ENCODE measurements at regions not wholly inside any gene's neighbourhood (a gene's known extent, or its start where the extent isn't known, plus 50 kb on each side); places are given as distances from the start of the nearest gene placed in this dataset.
"Not testable (repeated sequence)": the region's sequence is repeated elsewhere in the genome, so short reads cannot be mapped to it uniquely, and the experiment has no call there.

- DNase-seq (ENCODE audit: low read depth in 2 of 2, low spot score in 1 of 2): no peak
Measured at GRCh38 chr4:58075724-58076123, 965.5 kb upstream of the IGFBP7 start.

- no peak for DNase-seq (ENCODE audit: low read depth in 2 of 2, low spot score in 1 of 2)
Measured at GRCh38 chr4:58074382-58074781, 964.2 kb upstream of the IGFBP7 start.

DNA sequence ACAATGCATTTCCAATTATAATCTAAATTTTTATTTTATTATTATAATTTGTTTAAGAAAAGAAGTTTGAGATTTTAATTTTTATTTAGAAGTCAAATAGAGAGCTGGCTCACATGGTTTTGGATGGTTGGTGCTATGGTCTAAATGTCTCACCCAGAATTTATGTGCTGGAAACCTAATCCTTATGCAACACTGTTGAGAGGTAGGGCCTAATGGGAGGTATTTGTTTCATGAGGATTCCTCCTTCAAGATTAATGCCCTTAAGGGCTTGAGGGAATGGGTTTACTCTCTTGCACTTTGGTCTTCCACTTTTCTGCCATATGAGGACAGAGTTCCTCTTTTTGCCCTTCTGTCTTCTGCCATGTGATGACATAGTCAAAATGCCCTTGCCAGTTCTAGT, 960.5 kb upstream of the IGFBP7 start:
- DNase-seq (ENCODE audit: low read depth in 2 of 2, low spot score in 1 of 2): no peak

GRCh38 chr4:58064653-58065052, 954.5 kb upstream of the IGFBP7 start:
- DNase-seq (ENCODE audit: low read depth in 2 of 2, low spot score in 1 of 2): no peak

DNA sequence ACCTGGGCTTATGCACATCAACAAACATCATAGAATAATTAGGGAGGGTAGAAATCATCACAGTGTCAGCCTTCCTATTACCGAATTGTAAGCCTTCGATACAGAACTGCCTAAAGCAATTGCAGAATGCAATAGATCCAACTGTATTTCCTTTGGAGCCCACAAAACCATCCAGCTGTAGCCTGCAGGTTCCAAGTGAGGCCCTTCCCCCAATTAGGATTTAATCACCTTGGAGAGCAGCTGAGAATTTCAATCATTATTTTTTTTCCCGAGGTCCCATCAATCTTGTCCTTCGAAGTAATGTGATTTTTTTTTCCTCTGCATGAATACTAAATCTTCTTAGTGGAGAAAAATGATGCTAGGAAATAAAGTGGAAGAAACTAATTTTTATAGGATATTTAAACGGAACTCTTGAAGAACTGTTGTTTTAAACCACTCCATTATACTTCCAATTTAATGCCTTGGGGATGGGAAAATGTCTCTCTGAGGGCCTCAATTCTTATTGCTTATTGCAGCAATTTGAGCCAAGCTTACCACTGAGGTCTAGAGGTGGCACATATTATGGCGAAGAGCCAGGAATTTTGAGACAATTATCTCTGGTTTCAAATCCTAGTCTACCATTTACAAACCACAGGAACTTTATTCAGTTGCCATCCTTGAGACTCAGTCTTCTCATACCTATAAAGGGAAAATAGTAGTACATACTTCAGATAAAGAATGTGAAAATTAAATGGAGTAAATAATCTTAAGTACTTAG, 953.4 kb upstream of the IGFBP7 start:
- no peak for DNase-seq (ENCODE audit: low read depth in 2 of 2, low spot score in 1 of 2)

DNA sequence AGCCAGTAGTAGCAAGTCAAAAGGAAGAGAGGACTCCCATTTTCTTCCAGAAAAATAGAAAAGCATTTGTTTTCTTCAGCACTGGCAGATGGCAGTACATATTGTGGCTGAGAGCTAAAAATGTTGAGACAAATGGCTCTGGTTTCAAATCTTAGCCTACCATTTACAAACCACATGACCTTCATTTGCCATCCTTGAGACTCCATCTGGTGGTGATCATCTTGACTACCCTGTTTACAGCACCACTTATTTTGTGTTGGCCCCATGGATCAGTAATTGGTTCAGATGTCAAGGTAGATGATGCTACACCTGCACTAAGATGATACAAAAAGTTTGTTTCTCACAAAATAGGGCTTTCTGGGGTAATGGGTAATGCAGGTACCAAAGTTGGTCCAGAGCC, 951.8 kb upstream of the IGFBP7 start:
- no peak for DNase-seq (ENCODE audit: low read depth in 2 of 2, low spot score in 1 of 2)

DNA sequence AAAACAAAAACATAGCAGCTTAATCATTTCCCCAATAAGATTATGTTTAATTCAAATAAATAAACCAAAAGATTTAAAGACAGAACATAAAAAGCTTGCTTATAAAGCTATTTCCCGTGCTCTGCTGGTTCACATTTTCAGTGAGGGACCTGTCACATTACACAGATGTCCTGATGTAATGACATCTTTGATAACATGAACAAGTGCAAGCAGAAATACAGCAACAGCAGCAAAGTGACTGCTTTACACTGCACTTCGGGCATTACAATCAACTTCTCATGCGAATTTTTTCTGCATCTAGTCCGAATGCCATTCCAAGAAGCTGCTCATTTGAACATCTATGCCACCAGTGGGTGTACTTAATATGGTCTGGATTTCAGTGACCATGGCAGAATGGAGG, 940.3 kb upstream of the IGFBP7 start:
- no peak for DNase-seq (ENCODE audit: low read depth in 2 of 2, low spot score in 1 of 2)

GRCh38 chr4:58048491-58048890, 938.3 kb upstream of the IGFBP7 start:
- no peak for DNase-seq (ENCODE audit: low read depth in 2 of 2, low spot score in 1 of 2)

DNA sequence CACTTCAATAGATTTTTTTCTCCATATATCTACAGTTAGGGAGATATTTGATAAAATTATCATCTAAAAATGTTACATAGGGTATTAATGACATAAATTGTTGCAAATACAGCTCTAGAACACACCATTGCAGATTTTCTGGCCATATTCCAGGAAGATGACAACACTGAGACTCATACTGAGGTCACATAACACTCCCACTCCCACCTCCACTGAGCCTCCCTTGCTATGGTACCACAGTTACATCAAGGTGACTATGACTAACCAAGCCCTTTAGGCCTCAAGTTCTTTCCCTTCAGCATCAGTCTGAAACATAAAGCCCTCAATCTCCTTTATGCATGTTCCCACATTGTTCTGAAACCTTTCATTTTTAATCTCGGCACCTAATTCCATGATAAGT, 932.0 kb upstream of the IGFBP7 start:
- DNase-seq (ENCODE audit: low read depth in 2 of 2, low spot score in 1 of 2): no peak

GRCh38 chr4:57993944-57994343, 883.8 kb upstream of the IGFBP7 start:
- no peak for DNase-seq (ENCODE audit: low read depth in 2 of 2, low spot score in 1 of 2)

DNA sequence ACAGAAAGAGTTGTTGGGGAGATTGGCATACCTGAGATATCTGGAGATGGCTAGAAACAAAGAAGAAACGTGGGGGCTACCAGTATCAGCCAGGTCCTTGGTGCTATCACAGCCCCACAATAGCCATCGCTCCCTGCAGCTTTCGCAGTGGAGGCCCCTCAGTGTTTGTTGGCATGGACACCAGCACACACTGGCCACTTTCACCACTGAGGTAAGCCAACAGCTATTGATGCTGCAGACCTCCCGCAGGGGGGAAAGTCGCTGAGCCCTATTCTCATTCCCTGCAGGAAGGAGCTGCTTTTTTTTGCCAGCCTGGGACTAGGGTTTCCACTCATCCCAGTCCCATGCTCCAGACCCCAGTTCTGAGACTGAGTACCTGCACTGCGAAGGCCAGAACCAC, 879.2 kb upstream of the IGFBP7 start:
- DNase-seq (ENCODE audit: low read depth in 2 of 2, low spot score in 1 of 2): no peak

GRCh38 chr4:57985161-57985560, 875.0 kb upstream of the IGFBP7 start:
- no peak for DNase-seq (ENCODE audit: low read depth in 2 of 2, low spot score in 1 of 2)

DNA sequence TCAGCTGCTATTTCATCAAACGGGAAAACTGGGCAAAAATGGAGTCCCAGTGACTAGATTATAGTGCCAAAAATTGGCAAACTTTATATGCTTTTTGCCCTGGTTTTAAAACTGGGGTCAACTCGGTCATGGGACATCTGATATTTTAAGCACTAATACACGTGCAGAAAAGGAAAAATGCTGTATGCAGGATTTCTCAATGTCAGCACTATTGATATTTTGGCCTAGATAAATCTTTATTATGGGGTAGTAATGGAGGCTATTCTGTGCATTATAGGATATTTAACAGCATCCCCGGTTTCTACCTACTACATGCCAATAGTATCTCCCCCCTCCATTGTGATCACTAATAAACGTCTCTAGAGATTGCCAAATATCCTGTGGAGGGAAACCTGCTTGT, 870.9 kb upstream of the IGFBP7 start:
- DNase-seq (ENCODE audit: low read depth in 2 of 2, low spot score in 1 of 2): no peak

- DNase-seq (ENCODE audit: low read depth in 2 of 2, low spot score in 1 of 2): no peak
Measured at GRCh38 chr4:57974821-57975220, 864.6 kb upstream of the IGFBP7 start.

DNA sequence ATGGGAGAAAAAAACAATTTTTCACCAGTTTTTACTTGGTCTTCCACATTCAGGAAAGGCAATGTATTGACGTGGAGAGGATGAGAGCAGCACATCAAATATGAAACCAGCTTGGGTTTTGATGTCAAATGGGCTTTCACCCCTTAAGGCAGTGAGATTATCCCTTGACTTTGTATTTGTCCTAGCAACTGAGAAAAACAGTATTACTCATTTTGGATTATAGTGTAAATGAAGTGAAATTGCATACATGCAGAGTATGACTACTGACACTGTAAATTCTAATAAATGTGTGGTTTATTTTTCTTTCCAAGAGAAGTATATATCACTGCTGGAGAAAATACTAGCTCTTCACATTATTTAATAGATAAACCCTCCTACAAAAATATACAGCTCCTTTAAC, 863.6 kb upstream of the IGFBP7 start:
- no peak for DNase-seq (ENCODE audit: low read depth in 2 of 2, low spot score in 1 of 2)

DNA sequence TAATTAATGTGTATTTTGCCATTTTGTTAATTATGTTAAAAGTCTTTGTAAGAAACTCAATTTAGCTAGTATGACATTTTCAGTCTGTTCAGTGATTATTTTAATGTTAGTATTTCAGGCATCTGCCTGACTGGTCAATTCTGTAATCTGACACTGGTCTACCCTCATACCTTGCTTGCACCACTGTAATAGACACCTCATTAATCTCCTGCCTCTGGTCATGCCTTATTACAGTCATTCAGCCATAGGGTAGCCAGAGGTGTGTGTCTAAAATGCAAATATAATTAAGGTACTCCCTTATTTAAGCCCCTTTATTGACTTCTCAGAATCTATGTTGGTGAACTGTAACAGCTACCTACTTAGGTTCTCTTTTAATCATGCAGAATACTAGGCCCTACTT, 861.1 kb upstream of the IGFBP7 start:
- no peak for DNase-seq (ENCODE audit: low read depth in 2 of 2, low spot score in 1 of 2)

DNA sequence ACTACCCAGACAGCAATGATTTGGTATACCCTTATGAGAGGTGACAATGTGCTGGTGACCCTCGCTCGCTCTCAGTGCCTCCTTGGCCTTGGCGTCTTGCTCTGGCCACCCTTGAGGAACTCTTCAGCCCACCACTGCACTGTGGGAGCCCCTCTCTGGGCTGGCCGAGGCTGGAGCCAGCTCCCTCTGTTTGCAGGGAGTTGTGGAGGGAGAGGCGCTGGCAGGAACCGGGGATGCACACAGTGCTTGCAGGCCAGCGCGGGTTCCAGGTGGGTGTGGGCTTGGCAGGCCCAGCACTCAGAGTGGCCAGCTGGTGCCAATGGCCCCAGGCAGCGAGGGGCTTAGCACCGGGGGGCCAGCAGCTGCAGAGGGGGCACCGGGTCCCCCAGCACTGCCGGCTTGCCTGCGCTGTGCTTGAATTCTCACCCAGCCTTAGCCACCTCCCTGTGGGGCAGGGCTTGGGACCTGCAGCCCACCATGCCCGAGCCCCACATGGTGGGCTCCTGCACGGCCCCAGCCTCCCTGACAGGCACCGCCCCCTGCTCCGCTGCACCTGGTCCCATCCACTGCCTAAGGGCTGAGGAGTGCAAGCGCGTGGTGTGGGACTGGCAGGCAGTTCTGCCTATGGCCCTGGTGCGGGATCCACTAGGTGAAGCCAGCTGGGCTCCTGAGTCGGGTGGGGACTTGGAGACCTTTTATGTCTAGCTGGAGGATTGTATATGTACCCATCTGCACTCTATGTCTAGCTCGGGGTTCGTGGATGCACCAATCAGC, 857.0 kb upstream of the IGFBP7 start:
- DNase-seq (ENCODE audit: low read depth in 2 of 2, low spot score in 1 of 2): no peak

DNA sequence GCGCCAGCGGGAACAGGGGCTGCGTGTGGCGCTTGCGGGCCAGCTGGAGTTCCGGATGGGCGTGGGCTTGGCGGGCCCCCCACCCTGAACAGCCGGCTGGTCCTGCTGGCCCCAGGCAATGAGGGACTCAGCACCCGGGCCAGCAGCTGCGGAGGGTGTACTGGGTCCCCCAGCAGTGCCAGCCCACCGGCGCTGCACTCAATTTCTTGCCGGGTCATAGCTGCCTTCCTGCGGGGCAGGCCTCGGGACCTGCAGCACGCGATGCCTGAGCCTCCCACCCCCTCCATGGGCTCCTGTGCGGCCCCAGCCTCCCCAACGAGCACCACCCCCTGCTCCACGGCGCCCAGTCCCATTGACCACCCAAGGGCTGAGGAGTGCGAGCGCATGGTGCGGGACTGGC, 855.2 kb upstream of the IGFBP7 start:
- not testable (repeated sequence) for DNase-seq (ENCODE audit: low read depth in 2 of 2, low spot score in 1 of 2)

GRCh38 chr4:57945298-57945697, 835.1 kb upstream of the IGFBP7 start:
- DNase-seq (ENCODE audit: low read depth in 2 of 2, low spot score in 1 of 2): no peak

DNA sequence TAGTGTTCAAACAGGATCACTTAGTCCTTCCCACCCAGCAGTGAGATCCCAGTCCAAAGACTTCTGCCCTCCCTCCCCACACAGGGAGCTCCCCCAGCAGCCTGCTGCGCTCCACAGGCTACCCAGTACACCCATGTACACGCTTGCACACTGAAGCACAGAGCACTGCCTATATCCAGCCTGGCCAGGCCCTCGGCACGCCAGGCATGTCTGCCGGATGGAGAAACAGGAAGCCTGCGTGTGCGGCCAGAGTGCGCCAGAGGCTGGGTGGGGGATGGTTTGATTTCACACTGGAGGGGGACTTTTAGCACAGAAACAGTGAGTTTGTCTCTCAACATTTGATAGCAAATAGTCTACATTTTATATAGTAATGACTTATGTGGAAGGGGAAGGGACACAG, 833.5 kb upstream of the IGFBP7 start:
- no peak for DNase-seq (ENCODE audit: low read depth in 2 of 2, low spot score in 1 of 2)

- not testable (repeated sequence) for DNase-seq (ENCODE audit: low read depth in 2 of 2, low spot score in 1 of 2)
Measured at GRCh38 chr4:57937326-57937725, 827.1 kb upstream of the IGFBP7 start.

DNA sequence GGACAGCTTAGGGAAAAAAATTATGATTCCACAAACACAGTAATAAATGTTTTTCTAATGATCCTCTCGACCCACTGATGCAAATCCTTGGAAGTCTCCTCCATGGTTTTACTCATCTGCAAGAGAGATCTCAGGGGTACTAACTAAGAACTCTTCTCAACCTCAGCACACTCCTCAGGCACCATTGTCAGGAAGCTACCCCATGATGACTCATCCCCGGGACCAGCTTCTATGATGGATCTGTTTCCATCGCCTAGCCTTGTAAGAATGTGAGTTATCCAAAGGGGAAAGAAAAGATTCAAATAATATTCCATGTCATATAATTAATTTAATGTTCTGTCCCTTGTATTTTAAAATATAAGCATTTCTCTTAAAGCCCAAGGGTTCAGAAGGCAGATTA, 816.1 kb upstream of the IGFBP7 start:
- DNase-seq (ENCODE audit: low read depth in 2 of 2, low spot score in 1 of 2): no peak

DNA sequence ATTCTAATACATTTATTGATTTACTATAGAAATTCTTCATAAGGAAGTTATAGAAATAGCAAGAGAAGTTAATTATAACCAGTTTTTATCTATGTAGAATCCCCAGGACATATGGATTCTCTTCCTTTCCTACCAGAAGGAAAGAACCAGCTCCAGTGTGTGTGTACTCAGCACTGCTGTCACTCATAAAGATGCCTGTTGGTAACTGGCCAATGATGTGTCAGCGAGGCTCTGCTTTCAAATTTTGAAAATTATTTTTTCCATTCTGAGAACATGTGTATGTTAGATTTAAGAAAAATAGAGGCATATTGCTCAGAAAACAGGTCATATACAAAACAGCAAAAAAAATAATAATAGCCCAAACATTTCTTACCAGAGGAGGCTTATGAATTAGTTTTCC, 814.8 kb upstream of the IGFBP7 start:
- DNase-seq (ENCODE audit: low read depth in 2 of 2, low spot score in 1 of 2): no peak
